Endothelial cell (in vitro differentiated cells): ENCODE measurements at regions not wholly inside any gene's neighbourhood (a gene's known extent, or its start where the extent isn't known, plus 50 kb on each side); places are given as distances from the start of the nearest gene placed in this dataset.

ENCODE experiments used
- DNase-seq: peaks from one replicate; pipeline ENCODE4 v3.0.0; 2021; ENCODE audit warnings: low spot score
- H3K27ac Mint-ChIP-seq: one replicate; pipeline ENCODE4 v1.8.0; 2021; ENCODE audit warnings: mixed read lengths, inconsistent platforms; ENCODE audit not compliant: unreplicated experiment
- H3K27me3 Mint-ChIP-seq: one replicate; pipeline ENCODE4 v1.8.0; 2021; ENCODE audit warnings: mild to moderate bottlenecking, moderate library complexity, mixed read lengths, inconsistent platforms; ENCODE audit not compliant: unreplicated experiment
- H3K36me3 Mint-ChIP-seq: one replicate; pipeline ENCODE4 v1.8.0; 2021; ENCODE audit warnings: mild to moderate bottlenecking, low read depth, mixed read lengths, inconsistent platforms; ENCODE audit not compliant: unreplicated experiment
- H3K4me1 Mint-ChIP-seq: one replicate; pipeline ENCODE4 v1.8.0; 2021; ENCODE audit warnings: mild to moderate bottlenecking, mixed read lengths, inconsistent platforms; ENCODE audit not compliant: unreplicated experiment
- H3K4me3 Mint-ChIP-seq: one replicate; pipeline ENCODE4 v1.8.0; 2021; ENCODE audit warnings: mild to moderate bottlenecking, mixed read lengths, inconsistent platforms; ENCODE audit not compliant: unreplicated experiment
- H3K9me3 Mint-ChIP-seq: one replicate; pipeline ENCODE4 v1.8.0; 2021; ENCODE audit warnings: mixed read lengths, inconsistent platforms; ENCODE audit not compliant: unreplicated experiment
- TF ChIP-seq, protein P1 (sequence below): fragments of 200-600 bp; sonication (generic); IDR thresholded peaks from one replicate; pipeline ENCODE4 v1.5.0; 2021; ENCODE audit warnings: antibody characterized with exemption; ENCODE audit not compliant: unreplicated experiment

DNA sequence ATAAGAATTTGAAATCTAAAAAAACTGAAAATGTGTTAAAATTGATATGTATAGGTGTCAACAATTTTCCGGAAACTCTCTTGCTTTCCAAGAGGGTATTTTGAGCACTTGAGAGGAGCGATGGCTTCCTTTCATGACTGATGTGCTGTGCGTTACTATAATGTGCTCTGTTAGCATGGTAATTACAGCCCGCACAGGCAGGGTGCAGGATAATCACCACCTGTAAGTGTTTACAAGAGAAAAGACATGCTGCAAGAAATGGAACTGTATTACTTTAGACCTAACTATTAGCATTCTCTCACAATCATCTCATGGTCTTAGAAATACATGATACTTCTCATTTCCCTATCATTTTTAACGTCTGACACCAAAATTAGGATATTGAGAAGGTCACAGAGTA is 92.4 kb upstream of the ADARB2 start:
- Mint-ChIP-seq H3K36me3 (peaks cover 2% of the 10 kb centered on the region), H3K4me1 (no peaks in the 10 kb centered on the region), H3K27ac (no peak overlapping the region), H3K4me3 (no peak overlapping the region), H3K9me3 (no peaks in the 10 kb centered on the region), H3K27me3 (peaks cover 1% of the 10 kb centered on the region)
- TF ChIP-seq, protein P1, sequence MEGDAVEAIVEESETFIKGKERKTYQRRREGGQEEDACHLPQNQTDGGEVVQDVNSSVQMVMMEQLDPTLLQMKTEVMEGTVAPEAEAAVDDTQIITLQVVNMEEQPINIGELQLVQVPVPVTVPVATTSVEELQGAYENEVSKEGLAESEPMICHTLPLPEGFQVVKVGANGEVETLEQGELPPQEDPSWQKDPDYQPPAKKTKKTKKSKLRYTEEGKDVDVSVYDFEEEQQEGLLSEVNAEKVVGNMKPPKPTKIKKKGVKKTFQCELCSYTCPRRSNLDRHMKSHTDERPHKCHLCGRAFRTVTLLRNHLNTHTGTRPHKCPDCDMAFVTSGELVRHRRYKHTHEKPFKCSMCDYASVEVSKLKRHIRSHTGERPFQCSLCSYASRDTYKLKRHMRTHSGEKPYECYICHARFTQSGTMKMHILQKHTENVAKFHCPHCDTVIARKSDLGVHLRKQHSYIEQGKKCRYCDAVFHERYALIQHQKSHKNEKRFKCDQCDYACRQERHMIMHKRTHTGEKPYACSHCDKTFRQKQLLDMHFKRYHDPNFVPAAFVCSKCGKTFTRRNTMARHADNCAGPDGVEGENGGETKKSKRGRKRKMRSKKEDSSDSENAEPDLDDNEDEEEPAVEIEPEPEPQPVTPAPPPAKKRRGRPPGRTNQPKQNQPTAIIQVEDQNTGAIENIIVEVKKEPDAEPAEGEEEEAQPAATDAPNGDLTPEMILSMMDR: no peak
- no peak for DNase-seq

- Mint-ChIP-seq H3K4me3 (no peak overlapping the region), H3K27me3 (peaks cover 1% of the 10 kb centered on the region), H3K4me1 (no peaks in the 10 kb centered on the region), H3K9me3 (no peaks in the 10 kb centered on the region), H3K36me3 (peaks cover 4% of the 10 kb centered on the region), H3K27ac (no peak overlapping the region)
- TF ChIP-seq, protein P1: no peak
- no peak for DNase-seq
These were observed 87.6 kb upstream of the ADARB2 start for GRCh38 chr10:1824928-1825327.

DNA sequence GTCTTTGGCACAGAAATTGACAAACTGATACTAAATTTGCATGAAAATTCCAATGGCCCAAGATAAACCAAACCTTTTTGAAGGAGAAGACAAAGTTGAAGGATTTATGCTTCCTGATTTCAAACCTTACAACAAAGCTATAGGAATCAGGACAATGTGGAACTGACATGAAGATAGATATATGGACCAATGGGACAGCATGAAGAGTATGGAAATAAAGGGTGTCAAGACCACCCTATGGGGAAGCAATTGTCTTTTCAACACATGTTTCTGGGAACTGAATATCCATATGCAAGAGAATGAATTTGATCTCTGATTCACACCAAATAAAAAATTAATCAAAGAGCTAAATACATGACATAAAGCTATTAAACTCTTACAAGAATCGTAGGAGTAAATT is 77.2 kb upstream of the ADARB2 start:
- no peak overlapping the region for H3K27ac Mint-ChIP-seq
- no peaks in the 10 kb centered on the region for H3K36me3 Mint-ChIP-seq
- H3K9me3 Mint-ChIP-seq: no peaks in the 10 kb centered on the region
- no peak for DNase-seq
- no peaks in the 10 kb centered on the region for H3K27me3 Mint-ChIP-seq
- H3K4me3 Mint-ChIP-seq: no peak overlapping the region
- H3K4me1 Mint-ChIP-seq: no peaks in the 10 kb centered on the region
- TF ChIP-seq, protein P1: no peak

GRCh38 chr10:1809139-1809741 is 71.9 kb upstream of the ADARB2 start:
- peaks cover 2% of the 10 kb centered on the region for H3K27me3 Mint-ChIP-seq
- TF ChIP-seq, protein P1: no peak
- H3K36me3 Mint-ChIP-seq: no peaks in the 10 kb centered on the region
- no peak for DNase-seq
- H3K9me3 Mint-ChIP-seq: no peaks in the 10 kb centered on the region
- H3K4me1 Mint-ChIP-seq: no peaks in the 10 kb centered on the region
- no peak overlapping the region for H3K4me3 Mint-ChIP-seq
- no peak overlapping the region for H3K27ac Mint-ChIP-seq

- no peaks in the 10 kb centered on the region for H3K9me3 Mint-ChIP-seq
- TF ChIP-seq, protein P1: no peak
- no peak for DNase-seq
- no peak overlapping the region for H3K4me3 Mint-ChIP-seq
- no peak overlapping the region for H3K27ac Mint-ChIP-seq
- H3K27me3 Mint-ChIP-seq: peaks cover 2% of the 10 kb centered on the region
- no peaks in the 10 kb centered on the region for H3K36me3 Mint-ChIP-seq
- H3K4me1 Mint-ChIP-seq: no peaks in the 10 kb centered on the region
These were observed 70.6 kb upstream of the ADARB2 start for GRCh38 chr10:1807924-1808323.
